Astrocyte (in vitro differentiated cells and primary cell): ENCODE measurements at regions not wholly inside any gene's neighbourhood (a gene's known extent, or its start where the extent isn't known, plus 50 kb on each side); places are given as distances from the start of the nearest gene placed in this dataset.
"Not testable (repeated sequence)": the region's sequence is repeated elsewhere in the genome, so short reads cannot be mapped to it uniquely, and the experiment has no call there.

ENCODE experiments used
- DNase-seq: peaks from one replicate; pipeline ENCODE4 v3.0.0-alpha.2; 2010; ENCODE audit warnings: low read depth
- FAIRE-seq: peaks from 2 replicates; lab custom pipeline; 2011; peaks lifted over from hg19 to GRCh38; lab: Jason Lieb, UNC
- H2AFZ ChIP-seq: 2 replicates; pipeline ENCODE4 v1.6.0; 2012; ENCODE audit warnings: low read depth, low read length, inconsistent platforms
- H3K27ac ChIP-seq: 2 replicates; pipeline ENCODE4 v1.5.1; 2011; ENCODE audit warnings: low read depth, low read length, inconsistent platforms
- H3K27me3 ChIP-seq: 2 replicates; pipeline ENCODE4 v1.6.0; 2011; ENCODE audit warnings: low read length, inconsistent platforms; ENCODE audit not compliant: insufficient read depth
- H3K36me3 ChIP-seq: 2 replicates; pipeline ENCODE4 v1.5.1; 2011; ENCODE audit warnings: low read length, inconsistent platforms; ENCODE audit not compliant: insufficient read depth
- H3K4me1 ChIP-seq: 2 replicates; pipeline ENCODE4 v1.5.1; 2011; ENCODE audit warnings: low read length, inconsistent platforms; ENCODE audit not compliant: insufficient read depth
- H3K4me2 ChIP-seq: 2 replicates; pipeline ENCODE4 v1.6.0; 2012; ENCODE audit warnings: low read length, inconsistent platforms
- H3K4me3 ChIP-seq: 2 replicates; pipeline ENCODE4 v1.5.1; 2011; ENCODE audit warnings: low read depth, mild to moderate bottlenecking, low read length, inconsistent platforms; ENCODE audit not compliant: insufficient read depth
- H3K79me2 ChIP-seq: 2 replicates; pipeline ENCODE4 v1.6.0; 2012; ENCODE audit warnings: mild to moderate bottlenecking, low read length, inconsistent platforms; ENCODE audit not compliant: insufficient read depth
- H3K9ac ChIP-seq: 2 replicates; pipeline ENCODE4 v1.6.0; 2012; ENCODE audit warnings: mild to moderate bottlenecking, low read length, inconsistent platforms
- H3K9me3 ChIP-seq: 2 replicates; pipeline ENCODE4 v1.5.1; 2012; ENCODE audit warnings: low read depth, mild to moderate bottlenecking, low read length, inconsistent platforms; ENCODE audit not compliant: insufficient read depth
- H4K20me1 ChIP-seq: 2 replicates; pipeline ENCODE4 v1.6.0; 2012; ENCODE audit warnings: low read length, inconsistent platforms; ENCODE audit not compliant: insufficient read depth
- H3K27ac Mint-ChIP-seq: one replicate; pipeline ENCODE4 v1.8.0; 2021; ENCODE audit warnings: mild to moderate bottlenecking, mixed read lengths; ENCODE audit not compliant: unreplicated experiment
- H3K27me3 Mint-ChIP-seq: one replicate; pipeline ENCODE4 v1.8.0; 2021; ENCODE audit warnings: low read depth, mixed read lengths; ENCODE audit not compliant: unreplicated experiment
- H3K36me3 Mint-ChIP-seq: one replicate; pipeline ENCODE4 v1.8.0; 2021; ENCODE audit warnings: low read depth, mixed read lengths; ENCODE audit not compliant: unreplicated experiment
- H3K4me1 Mint-ChIP-seq: one replicate; pipeline ENCODE4 v1.8.0; 2021; ENCODE audit warnings: low read depth, mixed read lengths; ENCODE audit not compliant: unreplicated experiment
- H3K4me3 Mint-ChIP-seq: one replicate; pipeline ENCODE4 v1.8.0; 2021; ENCODE audit warnings: mild to moderate bottlenecking, moderate library complexity, mixed read lengths; ENCODE audit not compliant: unreplicated experiment
- H3K9me3 Mint-ChIP-seq: one replicate; pipeline ENCODE4 v1.8.0; 2021; ENCODE audit warnings: mild to moderate bottlenecking, mixed read lengths; ENCODE audit not compliant: unreplicated experiment

DNA sequence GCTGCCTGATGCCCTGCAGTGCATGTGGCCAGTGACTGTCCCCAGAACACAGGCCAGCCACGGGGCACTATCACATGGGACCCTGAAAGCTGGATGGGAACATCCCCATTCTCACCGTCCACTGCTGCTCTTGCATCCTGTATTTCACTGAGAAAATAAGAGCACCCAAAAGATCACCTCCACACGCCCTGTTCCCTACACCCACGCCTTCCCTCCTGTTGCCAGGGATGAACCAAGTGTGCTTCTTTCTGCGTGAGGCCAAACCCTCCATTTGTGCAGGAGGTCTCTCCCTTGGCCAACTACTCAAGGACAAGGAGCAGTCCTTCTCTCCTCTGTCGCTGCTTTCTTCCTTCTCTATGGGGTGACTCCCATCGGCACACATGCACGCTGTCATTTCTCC, 118.3 kb downstream of the LRRC37A3 start:
- H3K4me3 ChIP-seq, DNase-seq, H3K36me3 ChIP-seq, H3K9me3 Mint-ChIP-seq, H3K4me3 Mint-ChIP-seq, FAIRE-seq, H3K4me1 Mint-ChIP-seq, H3K27ac Mint-ChIP-seq, H3K4me2 ChIP-seq, H3K4me1 ChIP-seq, H3K27ac ChIP-seq, H4K20me1 ChIP-seq, H2AFZ ChIP-seq, H3K79me2 ChIP-seq, H3K27me3 ChIP-seq, H3K9me3 ChIP-seq, H3K9ac ChIP-seq, H3K27me3 Mint-ChIP-seq: not testable (repeated sequence)
- H3K36me3 Mint-ChIP-seq, result peaks cover 14% of the 10 kb centered on the region

DNA sequence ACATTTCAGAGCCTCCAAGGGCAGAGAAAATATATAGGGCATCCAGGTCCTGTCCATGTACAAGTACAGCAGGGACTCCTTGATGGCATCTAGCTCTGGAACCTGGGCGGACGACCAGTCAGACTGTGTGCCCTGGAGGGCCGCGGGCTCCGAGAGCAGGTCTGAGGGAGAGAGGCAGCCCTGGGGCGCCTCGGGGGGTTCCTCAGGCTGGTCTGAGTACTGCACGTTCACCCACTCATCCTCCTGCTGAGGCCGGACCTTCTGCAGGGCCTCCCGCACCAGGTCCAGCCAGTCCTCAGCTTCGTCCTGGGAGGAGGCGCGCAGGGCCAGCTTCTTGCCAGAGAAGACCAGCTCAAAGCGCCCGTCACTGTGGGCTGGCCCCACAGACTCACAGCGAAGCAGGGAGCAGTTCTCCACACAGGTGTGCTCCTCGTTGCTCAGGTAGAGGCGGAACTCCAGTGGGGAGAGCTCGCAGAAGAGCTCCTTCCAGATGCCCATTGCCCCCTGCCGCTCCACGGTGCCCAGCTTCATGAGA, 118.8 kb downstream of the LRRC37A3 start:
- not testable (repeated sequence) for H4K20me1 ChIP-seq

DNA sequence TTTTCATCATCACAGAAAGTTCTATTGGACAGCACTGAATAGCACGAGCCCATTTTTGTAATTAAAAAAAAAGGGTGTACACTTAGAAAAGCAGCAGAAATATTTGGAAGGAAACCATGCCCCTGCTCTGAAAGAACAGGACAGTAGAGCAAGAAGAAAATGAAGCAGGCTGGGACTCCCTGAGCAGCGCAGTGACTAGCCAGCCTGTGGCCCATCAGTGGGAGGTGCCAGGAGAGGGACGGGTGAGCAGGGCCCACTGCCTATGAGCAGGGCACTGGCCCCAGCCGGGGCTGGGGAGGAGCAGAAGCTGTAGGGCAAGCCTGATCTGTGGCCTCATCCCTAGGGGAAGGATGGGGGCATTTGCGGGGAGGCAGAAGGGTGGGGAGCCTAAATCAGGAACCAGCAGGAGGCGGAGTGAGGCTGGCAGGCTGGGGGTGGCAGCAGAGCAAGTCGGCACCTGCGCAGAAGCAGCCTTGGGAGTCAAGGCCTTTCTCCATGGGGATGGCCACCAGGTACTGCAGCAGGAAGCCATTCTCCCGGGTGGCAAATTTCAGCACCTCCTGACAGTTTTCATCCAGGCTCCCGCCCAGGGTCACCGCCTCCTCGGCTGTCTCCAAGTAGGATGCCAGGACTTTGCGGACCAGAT, 119.6 kb downstream of the LRRC37A3 start:
- H3K4me1 ChIP-seq, H3K27ac Mint-ChIP-seq, H3K9me3 ChIP-seq, H3K4me1 Mint-ChIP-seq, H2AFZ ChIP-seq, H3K9ac ChIP-seq, H3K4me3 Mint-ChIP-seq, H3K27me3 ChIP-seq, H3K27ac ChIP-seq, DNase-seq, H4K20me1 ChIP-seq, H3K4me3 ChIP-seq, H3K36me3 ChIP-seq, FAIRE-seq, H3K4me2 ChIP-seq, H3K79me2 ChIP-seq, H3K27me3 Mint-ChIP-seq, H3K9me3 Mint-ChIP-seq: not testable (repeated sequence)
- peaks cover 15% of the 10 kb centered on the region for H3K36me3 Mint-ChIP-seq

More for the DNA sequence above, 118.8 kb downstream of the LRRC37A3 start:
- not testable (repeated sequence) for H3K4me2 ChIP-seq, H3K9me3 ChIP-seq, FAIRE-seq, H3K4me3 Mint-ChIP-seq, H3K9ac ChIP-seq, H3K4me1 ChIP-seq, H3K4me1 Mint-ChIP-seq, H3K27ac Mint-ChIP-seq, H3K36me3 ChIP-seq, H3K9me3 Mint-ChIP-seq, H2AFZ ChIP-seq, H3K27ac ChIP-seq, H3K79me2 ChIP-seq, H3K27me3 ChIP-seq, DNase-seq, H3K27me3 Mint-ChIP-seq, H3K4me3 ChIP-seq
- peaks cover 11% of the 10 kb centered on the region for H3K36me3 Mint-ChIP-seq

DNA sequence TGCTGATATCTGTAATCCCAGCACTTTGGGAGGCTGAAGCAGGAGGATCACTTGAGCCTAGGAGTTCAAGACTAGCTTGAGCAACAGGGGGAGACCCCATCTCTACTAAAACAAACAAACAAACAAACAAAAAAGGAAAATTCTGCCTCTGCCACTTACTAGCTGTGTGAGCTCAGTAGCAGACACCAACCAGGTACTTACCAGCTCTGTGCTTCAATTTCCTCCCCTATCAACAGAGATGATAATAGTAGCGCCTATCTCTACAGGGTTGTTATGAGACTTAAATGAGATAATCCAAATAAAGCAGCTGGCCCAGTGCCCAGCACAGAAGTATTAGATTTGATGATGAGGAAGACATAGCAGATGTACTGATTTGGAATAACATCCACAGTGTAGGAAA, 120.3 kb downstream of the LRRC37A3 start:
- FAIRE-seq, H3K9me3 ChIP-seq, H3K4me1 ChIP-seq, H3K4me1 Mint-ChIP-seq, H3K9me3 Mint-ChIP-seq, H3K27me3 ChIP-seq, H3K27ac ChIP-seq, H3K79me2 ChIP-seq, DNase-seq, H3K4me2 ChIP-seq, H4K20me1 ChIP-seq, H2AFZ ChIP-seq, H3K36me3 ChIP-seq, H3K4me3 ChIP-seq, H3K9ac ChIP-seq, H3K27me3 Mint-ChIP-seq, H3K27ac Mint-ChIP-seq, H3K4me3 Mint-ChIP-seq: not testable (repeated sequence)
- peaks cover 15% of the 10 kb centered on the region for H3K36me3 Mint-ChIP-seq

DNA sequence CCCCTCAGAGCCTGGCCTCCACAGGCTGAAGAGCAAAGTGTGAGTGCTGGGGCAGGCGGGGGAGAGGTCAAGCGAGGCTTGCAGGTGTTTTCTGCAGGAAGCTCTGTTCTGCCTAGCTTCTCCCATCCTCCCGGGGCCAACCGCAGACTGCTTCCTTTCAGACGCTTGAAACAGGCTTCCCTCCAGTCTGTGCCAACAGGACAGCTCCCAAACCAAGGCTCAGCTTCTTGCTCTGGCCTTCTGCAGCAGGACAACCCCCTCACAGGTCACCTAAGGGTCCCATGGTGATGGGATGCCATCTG, 120.8 kb downstream of the LRRC37A3 start:
- not testable (repeated sequence) for H3K4me1 ChIP-seq, H3K4me2 ChIP-seq, H3K27me3 ChIP-seq, H3K9me3 Mint-ChIP-seq, DNase-seq, H3K4me3 Mint-ChIP-seq, H4K20me1 ChIP-seq, H3K4me3 ChIP-seq, H3K27me3 Mint-ChIP-seq, FAIRE-seq, H3K9me3 ChIP-seq, H2AFZ ChIP-seq, H3K79me2 ChIP-seq, H3K4me1 Mint-ChIP-seq, H3K27ac ChIP-seq, H3K9ac ChIP-seq, H3K27ac Mint-ChIP-seq, H3K36me3 ChIP-seq
- H3K36me3 Mint-ChIP-seq, result peaks cover 15% of the 10 kb centered on the region

DNA sequence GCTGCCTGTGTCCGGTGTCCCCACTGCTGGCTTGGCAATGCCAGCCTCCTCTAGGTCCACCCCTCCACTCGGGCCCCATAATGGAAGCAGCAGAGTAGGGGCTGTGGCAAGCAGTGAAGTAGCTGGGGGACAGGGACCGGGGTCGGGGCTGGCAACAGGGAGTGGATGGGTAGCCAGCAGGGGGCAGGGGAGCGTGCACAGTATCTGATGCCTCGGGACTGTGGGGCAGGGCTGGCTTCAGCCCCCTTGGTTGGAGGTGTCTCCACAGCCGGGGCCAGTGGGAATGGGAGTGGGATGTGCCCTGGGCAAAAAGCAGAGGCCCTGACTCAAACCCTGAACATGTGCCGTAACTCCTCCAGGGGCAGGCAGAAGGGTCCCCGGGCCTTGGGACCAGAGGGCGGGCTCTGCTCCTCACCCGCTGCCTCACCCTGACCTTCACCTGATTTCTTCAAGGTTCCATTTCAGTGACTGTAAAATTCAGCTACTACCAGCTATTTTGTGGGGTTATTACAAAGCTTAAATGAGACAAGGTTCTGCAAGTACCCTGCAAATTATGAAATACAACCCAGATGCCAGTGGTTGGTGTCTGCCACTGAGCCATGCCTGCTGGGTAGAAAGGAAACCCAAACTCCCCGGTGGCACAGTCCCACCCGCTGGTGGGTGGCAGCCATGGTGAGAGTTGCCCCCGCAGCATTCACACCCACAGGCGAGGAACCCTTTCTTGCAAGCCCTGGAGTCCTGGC, 121.4 kb downstream of the LRRC37A3 start:
- H3K27ac Mint-ChIP-seq, H3K9me3 ChIP-seq, H3K9me3 Mint-ChIP-seq: not testable (repeated sequence)

More for the DNA sequence above, 121.4 kb downstream of the LRRC37A3 start:
- H3K27me3 Mint-ChIP-seq, FAIRE-seq, H3K4me3 Mint-ChIP-seq, H3K4me3 ChIP-seq, H3K4me2 ChIP-seq, H2AFZ ChIP-seq, H3K36me3 ChIP-seq, H3K27ac ChIP-seq, H3K27me3 ChIP-seq, DNase-seq, H4K20me1 ChIP-seq, H3K79me2 ChIP-seq, H3K4me1 ChIP-seq, H3K4me1 Mint-ChIP-seq, H3K9ac ChIP-seq: not testable (repeated sequence)
- H3K36me3 Mint-ChIP-seq, result peaks cover 15% of the 10 kb centered on the region
